GM12878 (cell line): ENCODE measurements at regions not wholly inside any gene's neighbourhood (a gene's known extent, or its start where the extent isn't known, plus 50 kb on each side); places are given as distances from the start of the nearest gene placed in this dataset.

Source experiments
- ATAC-seq: fragments of 200-7000 bp; cut with Tn5 transposase; 3 replicates; pipeline ENCODE4 v1.9.1; 2020; ENCODE audit warnings: mild to moderate bottlenecking, moderate library complexity
- BruUV-seq: library from RNA; stranded (reverse); fragments of 400-500 nt; replicated peaks from 2 replicates; lab custom pipeline; 2021; lab: Mats Ljungman, UMichigan
- CTCF ChIA-PET: fragments of 300-600 bp; sonication (Branson Sonifier 250); formaldehyde crosslinking; extraction: SDS; loops from one replicate; lab custom pipeline; 2021; ENCODE audit warnings: inconsistent platforms; lab: Yijun Ruan, JAX
- POLR2A ChIA-PET: fragments of 350-600 bp; formaldehyde crosslinking; extraction: SDS; loops from one replicate; lab custom pipeline; 2021; ENCODE audit warnings: inconsistent platforms; lab: Charles Lee
- RAD21 ChIA-PET: fragments of 300-600 bp; sonication (Branson Sonifier 250); formaldehyde crosslinking; loops from one replicate; lab custom pipeline; 2023; ENCODE audit warnings: antibody characterized with exemption; ENCODE audit not compliant: unreplicated experiment; lab: Charles Lee
- SMC1A ChIA-PET: fragments of 300-600 bp; sonication (Branson Sonifier 250); formaldehyde crosslinking; loops from one replicate; lab custom pipeline; 2023; ENCODE audit not compliant: unreplicated experiment, uncharacterized antibody; lab: Charles Lee
- DNase-seq: peaks from one replicate; pipeline ENCODE4 v3.0.0-alpha.2; 2011; ENCODE audit warnings: low read depth, low spot score
- FAIRE-seq: peaks from 3 replicates; lab custom pipeline; 2011; peaks lifted over from hg19 to GRCh38; lab: Jason Lieb, UNC
- H2AFZ ChIP-seq: 2 replicates; pipeline ENCODE4 v1.6.0; 2011; ENCODE audit warnings: low read depth, low read length, control low read depth; ENCODE audit not compliant: control insufficient read depth
- H3K27ac ChIP-seq: 2 replicates; pipeline ENCODE4 v1.5.1; 2011; ENCODE audit warnings: control low read depth; ENCODE audit not compliant: control insufficient read depth, insufficient read depth
- H3K27me3 ChIP-seq, 2 experiments: replicated peaks in 1 of 2; 2 replicates each; pipeline versions ENCODE4 v1.6.0 to v1.6.1; 2011; ENCODE audit warnings: low read length in 1 of 2; ENCODE audit not compliant: control insufficient read depth in 2 of 2, insufficient read depth in 2 of 2
- H3K36me3 ChIP-seq, 2 experiments: 2 replicates each; pipeline ENCODE4 v1.5.1; 2011; ENCODE audit warnings: low read length in 1 of 2; ENCODE audit not compliant: control insufficient read depth in 2 of 2, insufficient read depth in 2 of 2
- H3K4me1 ChIP-seq: 2 replicates; pipeline ENCODE4 v1.6.1; 2011; ENCODE audit warnings: mild to moderate bottlenecking, low read length, moderate library complexity, mixed read lengths; ENCODE audit not compliant: control insufficient read depth, insufficient read depth
- H3K4me2 ChIP-seq: 2 replicates; pipeline ENCODE4 v1.6.0; 2011; ENCODE audit warnings: control low read depth; ENCODE audit not compliant: control insufficient read depth, insufficient read depth
- H3K4me3 ChIP-seq: fragments of 200-600 bp; sonication (generic); 2 replicates; pipeline ENCODE4 v1.5.1; 2016
- H3K79me2 ChIP-seq: 2 replicates; pipeline ENCODE4 v1.6.0; 2011; ENCODE audit warnings: low read length; ENCODE audit not compliant: control insufficient read depth, insufficient read depth
- H3K9ac ChIP-seq: 2 replicates; pipeline ENCODE4 v1.8.0; 2011; ENCODE audit warnings: low read length, control low read depth, mixed read lengths; ENCODE audit not compliant: control insufficient read depth, insufficient read depth
- H3K9me3 ChIP-seq: replicated peaks from 3 replicates; pipeline ENCODE4 v1.5.1; 2011; ENCODE audit warnings: mild to moderate bottlenecking, low read length; ENCODE audit not compliant: control insufficient read depth, insufficient read depth
- H4K20me1 ChIP-seq: 2 replicates; pipeline ENCODE4 v1.6.0; 2011; ENCODE audit not compliant: control insufficient read depth, insufficient read depth
- CEBPZ ChIP-seq: fragments of 150-350 bp; IDR thresholded peaks from 2 replicates; pipeline ENCODE4 v1.6.1; 2016; ENCODE audit warnings: low read depth, low read length
- HDGF ChIP-seq: fragments of 450-650 bp; IDR thresholded peaks from 2 replicates; pipeline ENCODE4 v1.6.1; 2016; ENCODE audit warnings: antibody characterized with exemption
- IKZF1 ChIP-seq: fragments of 450-650 bp; conservative IDR thresholded peaks from 2 replicates; pipeline ENCODE4 v1.6.1; 2017; ENCODE audit warnings: antibody characterized with exemption, mild to moderate bottlenecking
- IRF5 ChIP-seq: fragments of 450-650 bp; IDR thresholded peaks from 2 replicates; pipeline ENCODE4 v1.6.1; 2017; ENCODE audit warnings: borderline replicate concordance
- MLLT1 ChIP-seq: fragments of 450-650 bp; IDR thresholded peaks from 2 replicates; pipeline ENCODE4 v1.6.1; 2016; ENCODE audit warnings: mild to moderate bottlenecking
- MTA3 ChIP-seq: IDR thresholded peaks from 2 replicates; pipeline ENCODE4 v1.6.1; 2012; ENCODE audit warnings: low read length, inconsistent platforms, borderline replicate concordance
- MYC ChIP-seq: IDR thresholded peaks from 2 replicates; pipeline ENCODE4 v1.6.1; 2011; ENCODE audit warnings: mild to moderate bottlenecking, low read length, moderate library complexity, inconsistent platforms; ENCODE audit not compliant: insufficient read depth, insufficient replicate concordance, insufficient read length, severe bottlenecking
- POU2F2 ChIP-seq: IDR thresholded peaks from 3 replicates; pipeline ENCODE4 v1.6.1; 2011; ENCODE audit warnings: low read depth, mild to moderate bottlenecking, low read length, borderline replicate concordance
- SRF ChIP-seq, 2 experiments: IDR thresholded peaks; 2 replicates each; pipeline ENCODE4 v1.6.1; 2011; ENCODE audit warnings: low read depth in 2 of 2, low read length in 2 of 2, mild to moderate bottlenecking in 1 of 2, moderate library complexity in 1 of 2
- WGBS: methylation state at CpG from one replicate; pipeline ENCODE4 v1.1.6; 2016; ENCODE audit warnings: low lambda C conversion rate; ENCODE audit not compliant: insufficient replicate concordance, insufficient coverage; ENCODE audit errors: missing lambda C conversion rate; 5-methylcytosine and 5-hydroxymethylcytosine counted together
- in situ Hi-C: fragments of 300-500 bp; cut with MboI; formaldehyde crosslinking; loops from 9 replicates; pipeline ENCODE4 v1.14.3; 2018; ENCODE audit warnings: mixed read lengths
- intact Hi-C: fragments of 100-400 bp; cut with micrococcal nuclease; formaldehyde crosslinking; loops from one replicate; pipeline ENCODE4 v1.14.2; 2022; ENCODE audit not compliant: unreplicated experiment
- TF ChIP-seq, protein P1 (sequence below): fragments of 450-650 bp; IDR thresholded peaks from 2 replicates; pipeline ENCODE4 v1.6.1; 2017; ENCODE audit warnings: mild to moderate bottlenecking
- TF ChIP-seq, protein P2 (sequence below): fragments of 450-650 bp; IDR thresholded peaks from 2 replicates; pipeline ENCODE4 v1.6.1; 2017; ENCODE audit warnings: mild to moderate bottlenecking, moderate library complexity

- DNase-seq, result no peak
- Histone ChIP-seq H3K4me1 (no peaks in the 10 kb centered on the region), H3K9ac (no peak overlapping the region), H3K9me3 (no peaks in the 10 kb centered on the region; the same call in 2 of the 3 replicates), H3K4me3 (no peak overlapping the region), H3K79me2 (no peaks in the 10 kb centered on the region), H3K27ac (no peak overlapping the region), H2AFZ (no peak overlapping the region), H4K20me1 (no peaks in the 10 kb centered on the region), H3K4me2 (no peak overlapping the region), H3K36me3 (no peaks in the 10 kb centered on the region; a peak in 1 of 4 replicates), H3K27me3 (no peaks in the 10 kb centered on the region)
- no peak for ATAC-seq
- BruUV-seq, result no TSS peak
- 0% methylated on average over 2 of the region's 2 CpGs for WGBS
- FAIRE-seq, result no peak
- POLR2A ChIA-PET, result interaction anchor here (0.8 kb wide), 1 partner anchor 14 kb away, joined by 3 read pairs; no protein-coding TSS in a partner anchor
- SMC1A ChIA-PET, result interaction anchor here (0.6 to 1.7 kb wide), 9 partner anchors 9 to 68 kb away, joined by 3 to 5 read pairs (median 3); no protein-coding TSS in a partner anchor
- intact Hi-C loops (no loop called here), in situ Hi-C loops (no loop called here)
- CTCF ChIA-PET, result interaction anchor here (0.7 to 1.2 kb wide), 3 partner anchors 9 to 690 kb away, joined by 3 read pairs; no protein-coding TSS in a partner anchor
- RAD21 ChIA-PET, result interaction anchor here (0.7 to 1.4 kb wide), 2 partner anchors 19 to 187 kb away, joined by 3 read pairs; no protein-coding TSS in a partner anchor
- TF ChIP-seq IKZF1 (no peak), IRF5 (no peak), MYC (no peak), MTA3 (no peak), CEBPZ (no peak), MLLT1 (no peak), SRF (IDR thresholded peaks at IDR 0.05; ENCODE audit: low read depth in 2 of 2, low read length in 2 of 2) (no peak), HDGF (no peak), POU2F2 (no peak)
- TF ChIP-seq, protein P1, sequence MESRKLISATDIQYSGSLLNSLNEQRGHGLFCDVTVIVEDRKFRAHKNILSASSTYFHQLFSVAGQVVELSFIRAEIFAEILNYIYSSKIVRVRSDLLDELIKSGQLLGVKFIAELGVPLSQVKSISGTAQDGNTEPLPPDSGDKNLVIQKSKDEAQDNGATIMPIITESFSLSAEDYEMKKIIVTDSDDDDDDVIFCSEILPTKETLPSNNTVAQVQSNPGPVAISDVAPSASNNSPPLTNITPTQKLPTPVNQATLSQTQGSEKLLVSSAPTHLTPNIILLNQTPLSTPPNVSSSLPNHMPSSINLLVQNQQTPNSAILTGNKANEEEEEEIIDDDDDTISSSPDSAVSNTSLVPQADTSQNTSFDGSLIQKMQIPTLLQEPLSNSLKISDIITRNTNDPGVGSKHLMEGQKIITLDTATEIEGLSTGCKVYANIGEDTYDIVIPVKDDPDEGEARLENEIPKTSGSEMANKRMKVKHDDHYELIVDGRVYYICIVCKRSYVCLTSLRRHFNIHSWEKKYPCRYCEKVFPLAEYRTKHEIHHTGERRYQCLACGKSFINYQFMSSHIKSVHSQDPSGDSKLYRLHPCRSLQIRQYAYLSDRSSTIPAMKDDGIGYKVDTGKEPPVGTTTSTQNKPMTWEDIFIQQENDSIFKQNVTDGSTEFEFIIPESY, result no peak
- TF ChIP-seq, protein P2, sequence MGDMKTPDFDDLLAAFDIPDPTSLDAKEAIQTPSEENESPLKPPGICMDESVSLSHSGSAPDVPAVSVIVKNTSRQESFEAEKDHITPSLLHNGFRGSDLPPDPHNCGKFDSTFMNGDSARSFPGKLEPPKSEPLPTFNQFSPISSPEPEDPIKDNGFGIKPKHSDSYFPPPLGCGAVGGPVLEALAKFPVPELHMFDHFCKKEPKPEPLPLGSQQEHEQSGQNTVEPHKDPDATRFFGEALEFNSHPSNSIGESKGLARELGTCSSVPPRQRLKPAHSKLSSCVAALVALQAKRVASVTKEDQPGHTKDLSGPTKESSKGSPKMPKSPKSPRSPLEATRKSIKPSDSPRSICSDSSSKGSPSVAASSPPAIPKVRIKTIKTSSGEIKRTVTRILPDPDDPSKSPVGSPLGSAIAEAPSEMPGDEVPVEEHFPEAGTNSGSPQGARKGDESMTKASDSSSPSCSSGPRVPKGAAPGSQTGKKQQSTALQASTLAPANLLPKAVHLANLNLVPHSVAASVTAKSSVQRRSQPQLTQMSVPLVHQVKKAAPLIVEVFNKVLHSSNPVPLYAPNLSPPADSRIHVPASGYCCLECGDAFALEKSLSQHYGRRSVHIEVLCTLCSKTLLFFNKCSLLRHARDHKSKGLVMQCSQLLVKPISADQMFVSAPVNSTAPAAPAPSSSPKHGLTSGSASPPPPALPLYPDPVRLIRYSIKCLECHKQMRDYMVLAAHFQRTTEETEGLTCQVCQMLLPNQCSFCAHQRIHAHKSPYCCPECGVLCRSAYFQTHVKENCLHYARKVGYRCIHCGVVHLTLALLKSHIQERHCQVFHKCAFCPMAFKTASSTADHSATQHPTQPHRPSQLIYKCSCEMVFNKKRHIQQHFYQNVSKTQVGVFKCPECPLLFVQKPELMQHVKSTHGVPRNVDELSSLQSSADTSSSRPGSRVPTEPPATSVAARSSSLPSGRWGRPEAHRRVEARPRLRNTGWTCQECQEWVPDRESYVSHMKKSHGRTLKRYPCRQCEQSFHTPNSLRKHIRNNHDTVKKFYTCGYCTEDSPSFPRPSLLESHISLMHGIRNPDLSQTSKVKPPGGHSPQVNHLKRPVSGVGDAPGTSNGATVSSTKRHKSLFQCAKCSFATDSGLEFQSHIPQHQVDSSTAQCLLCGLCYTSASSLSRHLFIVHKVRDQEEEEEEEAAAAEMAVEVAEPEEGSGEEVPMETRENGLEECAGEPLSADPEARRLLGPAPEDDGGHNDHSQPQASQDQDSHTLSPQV, result no peak
Observed at GRCh38 chr6:40036186-40036585, 101.9 kb upstream of the MOCS1 start.
